BJ (cell line): ENCODE measurements at regions not wholly inside any gene's neighbourhood (a gene's known extent, or its start where the extent isn't known, plus 50 kb on each side); places are given as distances from the start of the nearest gene placed in this dataset.

Source experiments
- CTCF ChIA-PET: fragments of 350-600 bp; formaldehyde crosslinking; extraction: SDS; loops from one replicate; lab custom pipeline; 2021; ENCODE audit warnings: antibody characterized with exemption, inconsistent platforms; lab: Yijun Ruan, JAX
- POLR2A ChIA-PET: fragments of 300-600 bp; sonication (Branson Sonifier 250); formaldehyde crosslinking; extraction: SDS; loops from one replicate; lab custom pipeline; 2021; ENCODE audit warnings: antibody characterized with exemption; lab: Charles Lee
- DNase-seq: peaks from one replicate; pipeline ENCODE4 v3.0.0-alpha.2; 2011; ENCODE audit warnings: low read depth
- H3K27me3 ChIP-seq: 2 replicates; pipeline ENCODE4 v1.6.0; 2011; ENCODE audit warnings: low read length; ENCODE audit not compliant: control insufficient read depth, insufficient read depth
- H3K36me3 ChIP-seq: 2 replicates; pipeline ENCODE4 v1.5.1; 2011; ENCODE audit warnings: low read length; ENCODE audit not compliant: control insufficient read depth, insufficient read depth
- H3K4me3 ChIP-seq: 2 replicates; pipeline ENCODE4 v1.5.1; 2011; ENCODE audit warnings: low read depth, mild to moderate bottlenecking, control low read depth, low read length
- CTCF ChIP-seq: IDR thresholded peaks from 2 replicates; pipeline ENCODE4 v1.5.1; 2011; ENCODE audit warnings: low read depth, mild to moderate bottlenecking, control low read depth, inconsistent platforms, low read length, moderate library complexity; ENCODE audit not compliant: insufficient read depth

GRCh38 chr19:29385191-29385795, 140.5 kb upstream of the VSTM2B start:
- no peak for DNase-seq
- TF ChIP-seq CTCF: no peak
- no peak overlapping the region for H3K4me3 ChIP-seq
- H3K36me3 ChIP-seq: no peaks in the 10 kb centered on the region
- no peaks in the 10 kb centered on the region for H3K27me3 ChIP-seq
- ChIA-PET POLR2A (no interaction called here), CTCF (no interaction called here)

GRCh38 chr19:29386970-29387369, 138.8 kb upstream of the VSTM2B start:
- no peak for DNase-seq
- Histone ChIP-seq H3K36me3 (no peaks in the 10 kb centered on the region), H3K4me3 (no peak overlapping the region), H3K27me3 (no peaks in the 10 kb centered on the region)
- TF ChIP-seq CTCF: no peak
- POLR2A ChIA-PET: no interaction called here
- CTCF ChIA-PET: no interaction called here

- POLR2A ChIA-PET: no interaction called here
- no peak for TF ChIP-seq CTCF
- no peak overlapping the region for H3K4me3 ChIP-seq
- CTCF ChIA-PET: no interaction called here
- DNase-seq: no peak
- H3K27me3 ChIP-seq: no peaks in the 10 kb centered on the region
- no peaks in the 10 kb centered on the region for H3K36me3 ChIP-seq
These were observed 138.2 kb upstream of the VSTM2B start for GRCh38 chr19:29387586-29387985.

- CTCF ChIA-PET: interaction anchor here (0.8 kb wide), 1 partner anchor 11 kb away, joined by 3 read pairs; no protein-coding TSS in a partner anchor
- DNase-seq: no peak
These were observed 136.3 kb upstream of the VSTM2B start for GRCh38 chr19:29389495-29389894.

GRCh38 chr19:29390742-29391141, 135.1 kb upstream of the VSTM2B start:
- CTCF ChIA-PET: no interaction called here
- Histone ChIP-seq H3K27me3 (no peaks in the 10 kb centered on the region), H3K4me3 (no peak overlapping the region), H3K36me3 (no peaks in the 10 kb centered on the region)
- POLR2A ChIA-PET: no interaction called here
- DNase-seq: no peak
- no peak for TF ChIP-seq CTCF

More at GRCh38 chr19:29389495-29389894, 136.3 kb upstream of the VSTM2B start:
- H3K4me3 ChIP-seq: no peak overlapping the region
- POLR2A ChIA-PET: no interaction called here
- no peaks in the 10 kb centered on the region for H3K36me3 ChIP-seq
- H3K27me3 ChIP-seq: no peaks in the 10 kb centered on the region
- no peak for TF ChIP-seq CTCF
